ENCODE measurements at regions not wholly inside any gene's neighbourhood (a gene's known extent, or its start where the extent isn't known, plus 50 kb on each side); places are given as distances from the start of the nearest gene placed in this dataset.

GRCh38 chr5:178780581-178781498 lies 50.4 kb upstream of the ZNF354A start:
- TF ChIP-seq CTCF (IDR thresholded peaks at IDR 0.05) (no peak), POLR2A (IDR thresholded peaks at IDR 0.05) (no peak)

Measured in heart left ventricle (tissue), 13 donors.